Right lobe of liver (tissue), 6 donors: ENCODE measurements at regions not wholly inside any gene's neighbourhood (a gene's known extent, or its start where the extent isn't known, plus 50 kb on each side); places are given as distances from the start of the nearest gene placed in this dataset.

Experiments
- ATAC-seq, 4 donors: fragments of 200-7000 bp; cut with Tn5 transposase; one replicate each; pipeline ENCODE4 v1.9.1; 2020; ENCODE audit warnings: mild to moderate bottlenecking in 4 of 4, moderate library complexity in 4 of 4
- DNase-seq, 3 donors: peaks; one replicate each; pipeline ENCODE4 v3.0.0-alpha.2; 2020
- H3K27ac ChIP-seq, 3 donors: fragments of 200-600 bp; one replicate each; pipeline ENCODE4 v1.8.0; 2022
- H3K27me3 ChIP-seq, 2 donors: fragments of 200-600 bp; one replicate each; pipeline ENCODE4 v1.8.0; 2022
- H3K36me3 ChIP-seq, 4 donors: fragments of 200-600 bp; sonication (generic) in 1 of 4; one replicate each; pipeline versions ENCODE4 v1.5.1 to v1.8.0; 2017 to 2022; ENCODE audit warnings: control low read depth in 1 of 4
- H3K4me1 ChIP-seq, 4 donors: fragments of 200-600 bp; sonication (generic) in 1 of 4; one replicate each; pipeline versions ENCODE4 v1.5.1 to v1.8.0; 2017 to 2022; ENCODE audit warnings: control low read depth in 1 of 4
- H3K4me3 ChIP-seq, 3 donors: fragments of 200-600 bp; one replicate each; pipeline ENCODE4 v1.8.0; 2022
- H3K9me3 ChIP-seq, 4 donors: fragments of 200-600 bp; sonication (generic) in 1 of 4; one replicate each; pipeline versions ENCODE4 v1.5.1 to v1.8.0; 2017 to 2022; ENCODE audit warnings: control low read depth in 1 of 4
- CTCF ChIP-seq, 4 donors: fragments of 200-600 bp in 3 of 4; fragments of 450-650 bp in 1 of 4; IDR thresholded peaks; one replicate each; pipeline versions ENCODE4 v1.5.1 to v1.8.0; 2016 to 2022; ENCODE audit warnings: antibody characterized with exemption in 4 of 4, mild to moderate bottlenecking in 2 of 4
- POLR2A ChIP-seq: fragments of 450-650 bp; IDR thresholded peaks from one replicate; pipeline ENCODE4 v1.6.1; 2017; ENCODE audit warnings: antibody characterized with exemption, mild to moderate bottlenecking
- WGBS: methylation state at CpG from one replicate; pipeline ENCODE4 v1.1.6; 2018; ENCODE audit warnings: low coverage, low lambda C conversion rate; ENCODE audit not compliant: insufficient coverage; ENCODE audit errors: missing lambda C conversion rate; 5-methylcytosine and 5-hydroxymethylcytosine counted together
- intact Hi-C, 2 donors: fragments of 100-400 bp; cut with DNase I; formaldehyde crosslinking; loops; one replicate each; pipeline versions ENCODE4 v1.11.2 to v1.14.1; 2022
- donor health status: DM: no; HTN: yes; CAD: no.
- donor health status: DM: no; HTN: no; CAD: no.
- donor health status: DM: no; HTN: no; CAD: no.
- donor health status: DM: no; HTN: yes; CAD: no.
- donor health status: DM: no; HTN: yes; CAD: no.

- Histone ChIP-seq H3K27ac (no peak overlapping the region), H3K9me3 (no peaks in the 10 kb centered on the region), H3K36me3 (no peaks in the 10 kb centered on the region), H3K4me3 (no peak overlapping the region), H3K27me3 (no peaks in the 10 kb centered on the region), H3K4me1 (no peaks in the 10 kb centered on the region)
- 51% methylated on average over 2 of the region's 2 CpGs for WGBS
- no peak for ATAC-seq
- DNase-seq = no peak
- no peak for TF ChIP-seq POLR2A
- TF ChIP-seq CTCF (IDR thresholded peaks at IDR 0.05) = no peak
- intact Hi-C loops = no loop called here
These were observed 67.6 kb downstream of the COX18 start for GRCh38 chr4:73001885-73002284.

GRCh38 chr4:72997409-72997808 is 72.1 kb downstream of the COX18 start:
- no peak for ATAC-seq
- intact Hi-C loops = no loop called here
- TF ChIP-seq CTCF (IDR thresholded peaks at IDR 0.05) (no peak), POLR2A (no peak)

GRCh38 chr4:72994670-72995069 is 74.8 kb downstream of the COX18 start:
- H3K36me3 ChIP-seq = no peaks in the 10 kb centered on the region
- 83% methylated on average over 3 of the region's 3 CpGs for WGBS
- DNase-seq (no peak), ATAC-seq (no peak)
- TF ChIP-seq CTCF (IDR thresholded peaks at IDR 0.05) (no peak), POLR2A (no peak)
- no peak overlapping the region for H3K27ac ChIP-seq
- no peaks in the 10 kb centered on the region for H3K9me3 ChIP-seq
- H3K27me3 ChIP-seq = no peaks in the 10 kb centered on the region
- intact Hi-C loops = no loop called here
- no peaks in the 10 kb centered on the region for H3K4me1 ChIP-seq
- no peak overlapping the region for H3K4me3 ChIP-seq

More at GRCh38 chr4:72997409-72997808, 72.1 kb downstream of the COX18 start:
- H3K36me3 ChIP-seq = no peaks in the 10 kb centered on the region
- H3K9me3 ChIP-seq = no peaks in the 10 kb centered on the region
- H3K27ac ChIP-seq = no peak overlapping the region
- no peaks in the 10 kb centered on the region for H3K27me3 ChIP-seq
- H3K4me1 ChIP-seq = no peaks in the 10 kb centered on the region
- no peak overlapping the region for H3K4me3 ChIP-seq
- DNase-seq = no peak
- WGBS = 83% methylated on average over 3 of the region's 3 CpGs

- no peak for TF ChIP-seq POLR2A
- TF ChIP-seq CTCF (IDR thresholded peaks at IDR 0.05) = no peak
- intact Hi-C loops = no loop called here
These were observed 75.6 kb downstream of the COX18 start for GRCh38 chr4:72993876-72994275.

GRCh38 chr4:72991873-72992272 is 77.6 kb downstream of the COX18 start:
- no peaks in the 10 kb centered on the region for H3K36me3 ChIP-seq
- H3K9me3 ChIP-seq = no peaks in the 10 kb centered on the region
- no peak overlapping the region for H3K27ac ChIP-seq
- H3K4me3 ChIP-seq = no peak overlapping the region
- intact Hi-C loops = no loop called here
- 62% methylated on average over 2 of the region's 2 CpGs for WGBS
- no peaks in the 10 kb centered on the region for H3K27me3 ChIP-seq
- ATAC-seq = no peak
- DNase-seq = no peak
- no peak for TF ChIP-seq CTCF (IDR thresholded peaks at IDR 0.05)
- no peak for TF ChIP-seq POLR2A
- no peaks in the 10 kb centered on the region for H3K4me1 ChIP-seq

More at GRCh38 chr4:72993876-72994275, 75.6 kb downstream of the COX18 start:
- H3K27me3 ChIP-seq = no peaks in the 10 kb centered on the region
- no peaks in the 10 kb centered on the region for H3K36me3 ChIP-seq
- ATAC-seq = no peak
- H3K9me3 ChIP-seq = no peaks in the 10 kb centered on the region
- no peak overlapping the region for H3K4me3 ChIP-seq
- H3K4me1 ChIP-seq = no peaks in the 10 kb centered on the region
- no peak for DNase-seq
- no peak overlapping the region for H3K27ac ChIP-seq
